Endothelial cell (in vitro differentiated cells): ENCODE measurements at regions not wholly inside any gene's neighbourhood (a gene's known extent, or its start where the extent isn't known, plus 50 kb on each side); places are given as distances from the start of the nearest gene placed in this dataset.

Experiments
- DNase-seq: peaks from one replicate; pipeline ENCODE4 v3.0.0; 2021; ENCODE audit warnings: low spot score
- H3K27ac Mint-ChIP-seq: one replicate; pipeline ENCODE4 v1.8.0; 2021; ENCODE audit warnings: mixed read lengths, inconsistent platforms; ENCODE audit not compliant: unreplicated experiment
- H3K27me3 Mint-ChIP-seq: one replicate; pipeline ENCODE4 v1.8.0; 2021; ENCODE audit warnings: mild to moderate bottlenecking, moderate library complexity, mixed read lengths, inconsistent platforms; ENCODE audit not compliant: unreplicated experiment
- H3K36me3 Mint-ChIP-seq: one replicate; pipeline ENCODE4 v1.8.0; 2021; ENCODE audit warnings: mild to moderate bottlenecking, low read depth, mixed read lengths, inconsistent platforms; ENCODE audit not compliant: unreplicated experiment
- H3K4me1 Mint-ChIP-seq: one replicate; pipeline ENCODE4 v1.8.0; 2021; ENCODE audit warnings: mild to moderate bottlenecking, mixed read lengths, inconsistent platforms; ENCODE audit not compliant: unreplicated experiment
- H3K4me3 Mint-ChIP-seq: one replicate; pipeline ENCODE4 v1.8.0; 2021; ENCODE audit warnings: mild to moderate bottlenecking, mixed read lengths, inconsistent platforms; ENCODE audit not compliant: unreplicated experiment
- H3K9me3 Mint-ChIP-seq: one replicate; pipeline ENCODE4 v1.8.0; 2021; ENCODE audit warnings: mixed read lengths, inconsistent platforms; ENCODE audit not compliant: unreplicated experiment
- CTCF ChIP-seq: fragments of 200-600 bp; sonication (generic); IDR thresholded peaks from one replicate; pipeline ENCODE4 v1.5.0; 2021; ENCODE audit warnings: antibody characterized with exemption; ENCODE audit not compliant: unreplicated experiment

- no peak overlapping the region for H3K27ac Mint-ChIP-seq
- no peaks in the 10 kb centered on the region for H3K27me3 Mint-ChIP-seq
- no peak for DNase-seq
- H3K4me3 Mint-ChIP-seq, result no peak overlapping the region
- no peak for TF ChIP-seq CTCF
- no peaks in the 10 kb centered on the region for H3K4me1 Mint-ChIP-seq
- no peaks in the 10 kb centered on the region for H3K9me3 Mint-ChIP-seq
- H3K36me3 Mint-ChIP-seq, result no peaks in the 10 kb centered on the region
Measured at GRCh38 chr6:11345536-11345935, 113.1 kb upstream of the NEDD9 start.

GRCh38 chr6:11343963-11344723, 111.7 kb upstream of the NEDD9 start:
- H3K9me3 Mint-ChIP-seq, result no peaks in the 10 kb centered on the region
- H3K27me3 Mint-ChIP-seq, result no peaks in the 10 kb centered on the region
- H3K27ac Mint-ChIP-seq, result no peak overlapping the region
- no peak for TF ChIP-seq CTCF
- H3K4me3 Mint-ChIP-seq, result no peak overlapping the region
- no peaks in the 10 kb centered on the region for H3K36me3 Mint-ChIP-seq
- H3K4me1 Mint-ChIP-seq, result no peaks in the 10 kb centered on the region
- no peak for DNase-seq

- Mint-ChIP-seq H3K4me1 (no peaks in the 10 kb centered on the region), H3K27me3 (no peaks in the 10 kb centered on the region), H3K4me3 (no peak overlapping the region), H3K27ac (no peak overlapping the region), H3K36me3 (no peaks in the 10 kb centered on the region), H3K9me3 (no peaks in the 10 kb centered on the region)
- TF ChIP-seq CTCF, result no peak
- DNase-seq, result no peak
Measured at GRCh38 chr6:11341867-11342266, 109.4 kb upstream of the NEDD9 start.

- H3K4me1 Mint-ChIP-seq, result no peaks in the 10 kb centered on the region
- no peaks in the 10 kb centered on the region for H3K36me3 Mint-ChIP-seq
- no peak for DNase-seq
- H3K9me3 Mint-ChIP-seq, result no peaks in the 10 kb centered on the region
- no peak overlapping the region for H3K4me3 Mint-ChIP-seq
- TF ChIP-seq CTCF, result no peak
- no peak overlapping the region for H3K27ac Mint-ChIP-seq
- no peaks in the 10 kb centered on the region for H3K27me3 Mint-ChIP-seq
Measured at GRCh38 chr6:11341303-11341702, 108.8 kb upstream of the NEDD9 start.

GRCh38 chr6:11339380-11339779, 106.9 kb upstream of the NEDD9 start:
- Mint-ChIP-seq H3K27me3 (peaks cover 2% of the 10 kb centered on the region), H3K27ac (no peak overlapping the region)
- TF ChIP-seq CTCF, result no peak

More at GRCh38 chr6:11339380-11339779, 106.9 kb upstream of the NEDD9 start:
- DNase-seq, result no peak
- Mint-ChIP-seq H3K4me3 (no peak overlapping the region), H3K4me1 (no peaks in the 10 kb centered on the region), H3K9me3 (no peaks in the 10 kb centered on the region), H3K36me3 (no peaks in the 10 kb centered on the region)
